HG03354 (cell line): ENCODE measurements at regions not wholly inside any gene's neighbourhood (a gene's known extent, or its start where the extent isn't known, plus 50 kb on each side); places are given as distances from the start of the nearest gene placed in this dataset.
"Not testable (repeated sequence)": the region's sequence is repeated elsewhere in the genome, so short reads cannot be mapped to it uniquely, and the experiment has no call there.

Experiments
- ATAC-seq: cut with Tn5 transposase; IDR thresholded peaks from one replicate; pipeline ENCODE4 v1.9.1; 2021; ENCODE audit warnings: mild to moderate bottlenecking; ENCODE audit not compliant: unreplicated experiment, poor library complexity, severe bottlenecking

- ATAC-seq: no peak
Measured at GRCh38 chr4:13920901-13921300, 293.4 kb upstream of the BOD1L1 start.

- no peak for ATAC-seq
Measured at GRCh38 chr4:13921805-13922204, 294.3 kb upstream of the BOD1L1 start.

- no peak for ATAC-seq
Measured at GRCh38 chr4:13922459-13922858, 294.9 kb upstream of the BOD1L1 start.

GRCh38 chr4:13922873-13923645 is 295.5 kb upstream of the BOD1L1 start:
- ATAC-seq: no peak

- not testable (repeated sequence) for ATAC-seq
Measured at GRCh38 chr4:13924900-13925299, 297.4 kb upstream of the BOD1L1 start.

- no peak for ATAC-seq
Measured at GRCh38 chr4:13928214-13928613, 300.7 kb upstream of the BOD1L1 start.

GRCh38 chr4:13930155-13930554 is 302.6 kb upstream of the BOD1L1 start:
- no peak for ATAC-seq

- ATAC-seq: no peak
Measured at GRCh38 chr4:13933191-13933590, 305.7 kb upstream of the BOD1L1 start.

GRCh38 chr4:13938299-13938698 is 310.8 kb upstream of the BOD1L1 start:
- no peak for ATAC-seq

- ATAC-seq: no peak
Measured at GRCh38 chr4:13940921-13941320, 313.4 kb upstream of the BOD1L1 start.

- no peak for ATAC-seq
Measured at GRCh38 chr4:13942977-13943376, 315.5 kb upstream of the BOD1L1 start.

- ATAC-seq: no peak
Measured at GRCh38 chr4:13944095-13944511, 316.6 kb upstream of the BOD1L1 start.

- no peak for ATAC-seq
Measured at GRCh38 chr4:13947921-13948320, 320.4 kb upstream of the BOD1L1 start.

- no peak for ATAC-seq
Measured at GRCh38 chr4:13950491-13950890, 323.0 kb upstream of the BOD1L1 start.

GRCh38 chr4:13953083-13953482 is 325.6 kb upstream of the BOD1L1 start:
- no peak for ATAC-seq

- ATAC-seq: no peak
Measured at GRCh38 chr4:13955551-13955950, 328.0 kb upstream of the BOD1L1 start.

GRCh38 chr4:13956947-13957346 is 329.4 kb upstream of the BOD1L1 start:
- ATAC-seq: no peak

- no peak for ATAC-seq
Measured at GRCh38 chr4:13957871-13958270, 330.3 kb upstream of the BOD1L1 start.

GRCh38 chr4:13963601-13964000 is 336.1 kb upstream of the BOD1L1 start:
- no peak for ATAC-seq

- no peak for ATAC-seq
Measured at GRCh38 chr4:13966231-13967195, 339.0 kb upstream of the BOD1L1 start.

- no peak for ATAC-seq
Measured at GRCh38 chr4:13968723-13969122, 341.2 kb upstream of the BOD1L1 start.
